AG20443 (cell line): ENCODE measurements at regions not wholly inside any gene's neighbourhood (a gene's known extent, or its start where the extent isn't known, plus 50 kb on each side); places are given as distances from the start of the nearest gene placed in this dataset.
A peak's percentile ranks its signal among the peaks of the same experiment; 100 is the strongest.
"Not testable (repeated sequence)": the region's sequence is repeated elsewhere in the genome, so short reads cannot be mapped to it uniquely, and the experiment has no call there.

Source experiments
- DNase-seq: peaks from one replicate; pipeline ENCODE4 v3.0.0; 2012; ENCODE audit warnings: low spot score, mixed read lengths

DNA sequence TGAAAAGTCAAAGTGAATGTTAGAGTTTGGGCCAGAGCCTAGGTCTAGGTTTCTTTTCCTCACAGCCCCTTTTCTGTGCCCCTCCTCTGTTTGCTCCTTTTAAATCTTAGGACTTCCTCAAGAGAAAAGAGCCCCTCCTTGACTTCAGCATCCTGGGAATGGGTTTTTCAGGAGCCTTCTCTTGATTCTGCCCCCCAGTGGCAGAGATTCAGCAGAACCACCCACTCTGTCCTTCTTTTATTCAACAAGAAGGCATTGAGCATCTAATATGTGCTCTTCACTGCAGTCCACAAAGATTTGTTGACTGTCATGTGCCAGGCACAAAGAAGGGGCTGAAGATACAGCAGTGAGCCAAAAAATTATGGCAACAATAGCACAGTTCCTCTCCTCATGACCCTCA is 270.8 kb upstream of the CDH5 start:
- no peak for DNase-seq

DNA sequence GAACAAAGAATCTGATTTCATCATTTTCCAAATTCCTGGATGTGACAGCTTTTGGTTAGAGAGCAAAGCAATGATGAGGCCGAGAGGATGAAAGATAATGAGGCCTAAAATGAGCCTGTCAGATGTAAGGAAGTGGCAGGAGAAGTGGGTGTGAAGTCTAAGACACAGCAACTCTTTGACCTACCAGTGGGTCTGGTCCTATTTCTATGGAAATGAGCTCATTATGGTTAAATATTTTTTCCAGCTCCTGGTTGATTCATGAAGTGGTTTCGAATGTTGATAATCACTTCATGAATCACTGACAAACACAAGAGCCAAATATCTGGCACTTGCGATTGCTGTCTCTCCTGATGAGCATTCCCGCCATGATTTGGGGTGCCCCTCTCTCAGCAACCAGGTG is 273.3 kb upstream of the CDH5 start:
- no peak for DNase-seq

DNA sequence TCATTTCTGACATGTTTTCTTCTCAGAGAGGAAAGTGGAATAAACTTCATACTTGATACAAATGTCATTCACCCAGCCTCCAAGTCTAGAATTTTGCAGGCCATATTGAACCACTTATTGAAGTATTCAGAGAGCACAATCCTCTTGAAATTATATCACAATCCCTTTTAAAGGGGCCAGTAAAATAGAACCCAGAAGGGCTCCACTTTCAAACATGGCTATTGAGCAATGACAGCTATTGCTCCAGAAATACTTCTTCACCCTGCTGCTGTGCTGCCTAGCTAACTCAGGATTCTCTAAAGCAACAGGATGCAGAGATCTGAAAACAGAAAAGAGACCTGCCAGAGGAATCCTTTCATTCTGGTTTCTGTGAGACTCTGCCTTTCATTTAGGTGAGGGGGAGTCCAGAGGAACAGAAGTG is 275.0 kb upstream of the CDH5 start:
- DNase-seq: peak; percentile 64

DNA sequence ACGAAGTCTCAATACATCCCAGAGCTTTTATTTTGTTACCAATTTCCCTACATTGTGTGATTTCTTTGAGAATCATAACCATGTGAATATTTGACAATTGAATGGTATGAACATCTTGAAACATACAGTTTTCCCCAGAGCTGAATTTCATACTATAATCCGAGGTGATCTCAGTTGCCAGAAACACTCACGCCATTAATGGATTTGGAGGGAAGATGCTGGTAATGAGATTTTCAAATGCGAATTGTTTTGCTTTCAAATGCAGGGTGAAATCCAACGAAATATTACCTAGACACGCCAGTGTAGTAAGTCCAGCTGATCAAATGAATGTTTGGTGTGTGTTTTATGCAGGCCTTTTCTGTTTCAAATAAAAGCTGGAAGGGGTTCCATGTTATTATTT is 277.8 kb upstream of the CDH5 start:
- DNase-seq: no peak

DNA sequence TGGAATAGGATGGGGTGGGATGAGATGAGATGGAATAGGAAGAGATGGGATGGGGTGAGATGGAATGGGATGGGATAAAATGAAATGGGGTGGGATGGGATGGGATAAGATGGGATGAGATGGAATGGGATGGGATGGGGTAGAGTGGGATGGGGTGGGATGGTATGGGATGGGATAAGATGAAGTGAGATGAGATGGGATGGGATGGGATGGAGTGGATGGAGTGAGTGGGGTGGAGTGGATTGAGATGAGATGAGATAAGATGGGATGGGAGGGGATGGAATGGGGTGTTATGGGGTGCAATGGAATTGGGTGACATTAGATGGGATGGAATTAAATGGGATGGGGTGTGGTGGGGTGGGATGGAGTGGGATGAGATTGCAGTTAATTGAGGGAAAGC is 279.2 kb upstream of the CDH5 start:
- DNase-seq: no peak

DNA sequence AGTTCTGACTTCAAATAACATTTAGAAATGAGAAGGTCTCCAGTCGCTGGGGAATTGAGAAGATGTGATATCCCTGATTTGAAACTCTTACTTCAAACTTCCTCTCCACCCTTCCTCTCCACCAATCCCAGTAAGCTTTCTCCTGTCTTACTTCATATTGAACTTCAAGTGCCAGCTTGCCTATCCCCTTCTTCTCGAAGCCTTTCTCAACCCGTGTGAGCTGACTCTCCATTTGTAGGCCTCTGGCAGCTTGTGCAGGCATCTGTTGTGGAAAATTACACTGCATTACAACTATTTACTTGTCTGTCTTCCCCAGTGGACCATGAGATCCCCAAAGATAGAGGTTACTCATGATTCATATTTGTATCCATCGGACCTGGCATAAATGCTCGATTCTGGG is 280.8 kb upstream of the CDH5 start:
- DNase-seq: no peak

DNA sequence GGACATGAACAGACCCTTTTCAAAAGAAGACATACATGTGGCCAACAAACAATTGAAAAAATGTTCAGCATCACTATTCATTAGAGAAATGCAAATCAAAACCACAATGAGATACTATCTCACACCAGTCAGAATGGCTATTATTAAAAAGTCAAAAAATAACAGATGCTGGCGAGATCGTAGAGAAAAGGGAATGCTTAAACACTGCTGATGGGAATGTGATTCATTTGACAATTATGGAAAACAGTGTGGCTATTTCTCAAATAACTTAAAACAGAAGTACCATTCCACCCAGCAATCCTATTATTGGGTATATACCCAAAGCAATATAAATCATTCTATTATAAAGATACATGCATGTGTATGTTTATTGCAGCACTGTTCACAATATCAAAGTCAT is 281.8 kb upstream of the CDH5 start:
- DNase-seq: not testable (repeated sequence)

DNA sequence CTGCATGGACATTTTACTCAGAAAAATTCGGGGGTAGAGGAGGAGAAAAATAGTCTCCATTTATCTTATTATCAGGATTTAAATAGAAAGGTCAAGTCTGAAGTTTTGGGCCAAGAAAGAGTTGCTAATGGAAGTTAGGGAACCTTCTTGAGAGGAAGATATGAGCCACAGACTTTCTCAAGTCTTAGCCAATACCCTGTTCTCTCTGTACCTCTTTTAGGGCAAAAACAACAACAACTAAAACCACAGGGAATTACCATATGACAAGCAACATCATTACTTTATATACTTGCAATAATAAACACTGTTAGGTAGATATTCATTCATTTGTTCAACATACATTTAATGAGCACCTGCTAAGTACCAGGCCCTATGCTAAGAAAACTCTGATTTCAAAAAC is 282.2 kb upstream of the CDH5 start:
- DNase-seq: no peak

DNA sequence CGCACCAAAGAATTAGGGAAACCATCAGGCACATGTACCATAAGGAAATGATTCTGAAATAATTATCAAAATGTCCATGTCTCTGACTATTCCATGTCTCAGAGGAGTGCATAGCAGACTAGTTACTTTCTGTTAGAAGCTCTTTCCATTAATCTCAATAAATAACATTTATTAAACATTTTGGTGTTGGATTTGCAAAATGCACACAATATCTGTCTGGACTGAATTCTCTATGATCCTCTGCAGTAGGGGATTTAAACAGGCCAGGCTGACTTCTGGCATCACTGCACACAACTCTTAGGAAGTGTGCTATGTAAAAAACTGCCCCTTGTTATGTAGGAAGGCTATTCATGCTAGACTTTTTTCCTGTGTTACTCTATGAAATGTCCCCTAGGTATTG is 283.3 kb upstream of the CDH5 start:
- no peak for DNase-seq

DNA sequence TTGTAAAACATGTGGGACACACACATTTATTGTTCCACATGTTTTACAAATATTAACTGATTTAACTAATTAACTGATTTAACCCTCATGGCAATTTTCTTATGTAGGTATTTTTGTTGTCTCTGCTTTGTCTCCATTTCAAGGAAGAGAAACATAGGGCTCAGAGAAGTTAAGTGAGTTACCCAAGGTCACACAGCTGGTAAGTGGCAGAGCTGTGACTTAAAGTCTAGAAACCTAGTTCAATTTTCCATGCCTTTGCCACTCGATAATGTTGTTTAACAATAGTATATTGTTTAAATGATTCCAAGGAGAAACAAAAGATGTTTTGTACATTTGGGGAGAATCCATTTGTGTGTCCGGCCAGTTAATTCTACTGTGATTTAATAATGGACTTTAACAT is 284.1 kb upstream of the CDH5 start:
- DNase-seq: no peak

DNA sequence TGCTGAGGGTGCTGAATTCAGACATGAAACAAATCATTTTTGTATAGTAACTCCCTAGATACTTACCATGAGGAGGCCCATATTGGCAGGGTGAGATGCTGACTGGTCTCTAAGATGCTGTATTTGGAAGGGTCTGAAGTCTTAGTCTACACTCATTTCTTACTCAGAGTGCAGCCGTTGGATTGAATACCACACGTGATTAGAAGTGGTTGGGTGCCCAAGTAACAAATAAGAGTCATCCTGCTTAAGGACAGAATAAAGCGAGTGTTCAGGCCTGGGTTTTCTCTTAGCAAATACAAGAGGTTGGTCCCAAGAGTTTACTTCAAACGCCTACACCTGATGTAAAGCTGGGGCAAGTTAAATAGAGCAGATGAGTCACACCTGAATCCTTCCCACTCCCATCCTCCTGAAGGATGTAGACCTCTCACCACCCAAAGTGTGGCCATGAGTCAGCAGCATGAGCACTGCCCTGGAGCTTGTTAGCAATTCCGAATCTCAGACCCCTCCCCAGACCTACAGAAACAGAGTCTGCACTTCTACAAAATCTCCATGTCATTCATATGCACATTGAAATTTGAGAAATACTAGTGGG is 284.6 kb upstream of the CDH5 start:
- no peak for DNase-seq

DNA sequence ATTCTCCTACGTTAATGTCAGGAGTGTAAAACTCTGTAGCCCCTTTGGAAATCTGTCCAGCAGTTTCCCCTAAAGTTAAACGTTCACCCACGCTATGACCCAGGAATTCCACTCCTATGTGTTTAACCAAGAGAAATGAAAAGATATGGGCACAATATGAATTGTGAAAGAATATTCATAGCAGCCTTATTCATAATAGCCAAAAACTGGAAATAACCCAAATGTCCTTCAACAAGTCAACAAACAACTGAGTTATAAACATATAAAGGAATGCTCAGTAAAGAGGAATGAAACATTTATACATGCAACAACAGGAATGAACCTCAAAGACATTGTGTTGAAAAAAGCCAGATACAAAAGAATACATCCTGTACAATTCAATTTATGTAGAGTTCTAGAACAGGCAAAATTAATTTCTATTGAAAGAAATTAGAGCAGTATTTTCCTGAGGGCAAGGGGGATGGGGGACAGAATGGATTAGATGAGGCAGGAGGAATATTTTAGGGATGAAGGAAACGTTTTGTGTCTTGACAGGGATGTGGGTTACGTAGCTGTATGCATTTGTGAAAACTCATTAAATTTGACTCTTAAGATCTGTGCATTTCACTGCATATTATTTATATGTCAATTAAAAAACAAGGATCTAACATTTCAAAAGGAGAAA is 286.7 kb upstream of the CDH5 start:
- DNase-seq: no peak

DNA sequence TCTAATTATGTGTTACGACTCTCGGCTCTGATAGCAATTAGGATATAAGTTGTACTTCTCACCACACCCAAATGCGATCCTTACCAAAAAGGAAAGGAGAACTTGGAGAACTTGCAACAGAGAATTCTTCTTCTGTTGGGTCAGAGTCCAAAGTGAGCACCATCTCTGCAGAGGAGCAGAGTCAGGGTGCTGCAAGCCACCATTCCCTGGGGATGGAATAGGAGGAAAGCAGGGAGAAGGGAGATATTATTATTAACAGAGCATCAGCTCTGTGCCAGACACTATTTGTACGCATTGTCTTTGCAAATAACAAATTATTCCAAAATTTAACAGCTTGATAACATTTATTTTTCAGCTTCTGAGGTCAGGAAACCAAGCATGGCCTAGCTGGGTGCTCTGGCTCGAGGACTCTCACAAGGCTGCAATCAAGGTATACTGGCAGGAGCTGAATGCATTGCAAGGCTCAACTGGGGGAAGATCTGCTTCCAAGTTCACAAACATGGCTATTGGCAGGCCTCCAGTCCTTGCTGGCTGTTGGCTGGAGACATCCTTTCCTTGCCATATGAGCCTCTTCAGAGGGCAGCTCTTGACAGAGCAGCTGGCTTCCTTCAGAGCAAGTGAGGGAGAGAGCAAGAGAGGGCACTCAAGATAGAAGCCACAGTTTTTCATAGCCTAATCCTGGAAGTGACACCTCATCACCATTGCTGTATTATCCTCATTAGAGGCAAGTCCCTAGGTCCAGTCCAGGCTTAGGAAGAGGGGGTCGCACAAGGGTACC is 296.2 kb upstream of the CDH5 start:
- DNase-seq: no peak

DNA sequence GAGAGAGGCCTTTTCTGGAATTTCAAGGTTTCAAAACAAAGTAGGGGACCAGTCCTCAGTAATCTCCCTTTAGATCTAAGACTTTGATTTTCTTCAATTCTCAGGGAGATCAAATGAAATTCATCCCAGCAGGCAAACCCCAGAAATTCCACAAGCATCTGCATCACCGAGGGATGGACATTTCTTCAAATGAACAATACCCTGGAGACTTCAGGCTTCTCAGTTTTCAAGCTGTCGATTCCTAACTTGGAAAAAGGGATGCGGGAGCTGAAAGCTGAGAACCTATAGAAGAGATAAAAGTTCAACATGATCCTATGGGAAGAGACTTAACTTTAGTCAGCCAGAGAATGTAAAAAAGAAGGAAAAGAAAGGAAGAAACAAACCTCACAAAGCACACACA is 296.9 kb upstream of the CDH5 start:
- DNase-seq: no peak

DNA sequence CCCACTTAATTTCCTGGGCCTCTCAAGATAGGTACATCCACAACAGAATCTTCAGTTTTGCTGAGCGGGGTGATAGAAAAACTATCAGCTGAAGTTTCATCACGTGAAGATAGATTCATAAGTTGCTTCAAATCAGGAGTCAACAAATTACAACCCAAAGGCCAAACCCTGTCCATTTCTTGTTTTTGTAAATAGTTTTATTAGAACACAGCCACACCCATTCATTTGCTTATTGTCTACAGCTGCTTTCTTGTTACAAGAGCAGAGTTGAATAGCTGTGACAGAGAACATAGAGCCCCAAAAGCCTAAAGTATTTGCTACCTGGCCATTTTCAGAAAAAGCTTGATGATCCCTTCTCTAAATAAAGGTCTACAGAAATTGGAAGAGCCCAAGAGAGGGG is 300.1 kb upstream of the CDH5 start:
- DNase-seq: no peak

DNA sequence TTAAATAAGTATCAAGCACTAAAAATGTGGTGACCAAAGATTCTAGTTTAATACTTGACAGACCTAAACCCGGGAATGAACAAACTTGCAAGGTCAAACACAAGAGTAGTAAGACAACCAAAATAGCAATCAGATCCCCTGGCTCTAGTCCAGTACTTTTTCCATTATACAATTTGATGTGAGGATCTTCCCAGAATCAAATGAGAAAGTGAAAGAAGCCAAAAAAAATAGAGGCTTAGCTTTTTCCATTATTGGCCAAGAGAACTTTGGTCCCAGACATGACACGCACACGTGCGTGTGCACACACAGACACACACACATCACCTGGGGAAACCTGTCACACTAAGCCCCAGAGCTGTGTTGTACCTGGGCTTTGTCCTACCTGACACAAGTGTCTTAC is 300.6 kb upstream of the CDH5 start:
- DNase-seq: no peak

DNA sequence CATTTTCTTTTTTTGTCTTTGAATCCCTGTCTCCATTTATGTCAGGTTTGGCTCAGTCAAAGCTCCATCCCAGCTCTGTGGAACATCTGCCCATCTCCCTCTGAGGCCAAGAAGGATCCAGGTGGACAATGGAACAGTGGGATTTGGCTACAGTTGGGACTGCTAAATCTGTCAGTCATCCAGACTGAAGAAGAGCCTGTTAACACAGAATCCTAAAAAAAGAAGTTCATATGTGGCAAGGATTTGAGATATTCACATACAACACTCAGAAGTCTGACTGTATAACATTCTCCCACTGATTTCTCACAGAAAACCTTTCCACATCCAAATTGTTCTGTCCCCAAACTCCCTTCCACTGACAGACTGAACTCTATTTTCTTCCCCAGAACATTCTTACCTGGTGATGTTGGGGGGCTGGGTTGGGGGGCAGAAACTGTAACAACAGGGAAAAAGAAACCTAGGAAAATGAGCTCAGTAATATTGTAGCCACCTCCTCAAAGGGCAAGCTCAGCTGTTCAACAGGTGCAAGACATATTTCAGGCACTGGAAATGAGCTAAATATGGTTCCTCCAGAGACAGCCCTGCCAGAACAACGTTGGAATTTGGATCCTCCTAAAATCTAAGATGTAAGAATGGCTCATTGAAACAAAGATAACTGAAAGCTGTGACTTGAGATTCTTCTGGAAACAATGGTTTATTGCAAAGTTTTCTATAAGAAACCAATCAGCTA is 301.5 kb upstream of the CDH5 start:
- no peak for DNase-seq

DNA sequence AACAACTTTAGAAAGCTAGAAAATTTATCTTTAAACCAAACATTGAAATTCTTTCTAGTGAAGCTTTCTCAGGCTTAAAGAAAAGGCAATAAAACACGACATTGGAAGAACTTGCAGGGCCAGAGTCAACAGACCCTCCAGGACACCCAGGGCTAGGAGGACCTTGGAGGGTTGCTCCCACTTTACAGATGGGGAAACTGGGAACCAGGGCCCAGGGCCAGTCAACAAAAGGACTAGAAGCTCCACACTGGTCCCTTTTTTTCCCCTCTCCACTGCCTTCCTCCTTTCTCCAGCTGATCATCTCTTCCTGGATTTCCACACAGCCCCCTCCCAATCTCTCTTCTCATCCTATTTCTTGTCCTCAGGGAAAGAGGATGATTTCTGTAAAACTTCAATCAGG is 307.7 kb upstream of the CDH5 start:
- no peak for DNase-seq

DNA sequence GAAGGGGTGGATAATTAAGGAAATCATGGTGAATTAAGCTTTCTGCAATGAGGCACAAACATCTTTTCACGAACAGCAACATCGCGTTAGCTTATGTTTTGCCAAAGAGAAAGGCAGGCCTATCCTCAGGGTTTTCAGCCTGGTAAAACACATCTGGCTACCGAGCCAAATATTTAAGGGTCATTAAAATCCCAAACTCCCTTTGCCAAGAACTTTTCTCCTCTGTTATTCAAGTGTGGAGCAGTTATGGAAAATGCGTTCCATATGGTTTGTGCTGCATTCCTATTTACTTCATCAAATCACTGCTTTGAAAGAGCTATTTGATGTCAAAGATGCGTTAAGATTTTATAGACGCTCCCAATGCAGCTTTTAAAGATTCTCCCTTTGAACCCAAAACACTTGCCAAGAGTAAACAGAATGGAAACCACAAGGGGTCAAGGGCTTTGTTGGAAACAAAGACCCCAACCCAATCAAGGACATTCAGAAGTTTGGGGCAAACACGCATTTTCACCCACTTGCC is 308.3 kb upstream of the CDH5 start:
- DNase-seq: peak; percentile 65

DNA sequence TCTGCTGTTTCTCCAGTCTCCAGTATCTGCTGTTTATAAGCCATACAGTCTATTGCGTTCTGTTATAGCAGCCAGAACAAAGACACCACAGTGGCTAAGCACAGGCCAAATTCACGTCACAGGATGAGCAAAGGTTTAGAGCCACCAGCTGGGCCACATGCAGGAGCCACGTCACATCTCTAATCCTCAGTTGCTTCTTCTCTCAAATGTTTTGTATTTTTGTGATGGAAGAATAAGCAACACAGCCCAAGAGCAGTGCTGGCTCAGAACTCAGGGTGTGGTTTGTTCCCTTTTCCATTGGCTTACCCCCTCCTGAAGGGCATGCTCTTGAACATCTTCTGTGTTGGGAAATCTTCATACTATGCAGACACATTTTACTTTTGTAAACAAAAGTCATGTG is 309.4 kb upstream of the CDH5 start:
- DNase-seq: no peak

DNA sequence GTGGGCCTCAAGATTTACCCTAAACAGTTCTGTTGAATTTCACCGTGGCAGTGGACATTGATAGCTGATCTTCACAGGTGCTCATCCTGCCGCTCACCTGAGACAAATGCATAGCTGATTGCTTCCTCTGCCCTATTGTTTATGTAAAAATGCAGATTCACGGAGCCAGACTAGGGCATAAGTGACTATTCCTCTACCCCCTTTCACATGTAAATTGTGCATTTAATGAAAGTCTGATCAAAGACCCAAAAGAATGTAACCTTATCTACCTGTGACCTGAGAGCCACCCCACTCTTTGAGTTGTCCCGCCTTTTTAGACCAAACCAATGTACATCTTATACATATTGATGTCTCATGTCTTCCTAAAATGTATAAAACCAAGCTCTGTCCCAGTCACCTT is 312.4 kb upstream of the CDH5 start:
- no peak for DNase-seq

DNA sequence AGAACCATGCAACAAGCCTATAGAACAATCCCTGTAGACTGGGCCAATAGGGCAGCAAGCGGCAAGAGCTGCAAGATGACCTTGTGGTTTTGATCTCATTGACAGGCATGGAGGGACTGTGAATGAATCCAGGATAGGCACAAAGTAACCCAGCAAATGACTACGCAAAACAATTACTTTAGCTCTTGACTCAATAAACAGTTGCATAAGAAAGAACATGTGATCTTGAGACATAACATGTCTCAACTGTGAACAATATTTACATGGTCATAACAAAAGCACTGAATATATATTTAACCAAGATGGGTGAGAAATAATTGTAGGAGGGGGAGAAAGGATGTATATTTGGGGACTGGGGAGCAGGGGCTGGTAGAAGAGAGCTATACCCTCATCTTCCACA is 313.7 kb upstream of the CDH5 start:
- DNase-seq: no peak

DNA sequence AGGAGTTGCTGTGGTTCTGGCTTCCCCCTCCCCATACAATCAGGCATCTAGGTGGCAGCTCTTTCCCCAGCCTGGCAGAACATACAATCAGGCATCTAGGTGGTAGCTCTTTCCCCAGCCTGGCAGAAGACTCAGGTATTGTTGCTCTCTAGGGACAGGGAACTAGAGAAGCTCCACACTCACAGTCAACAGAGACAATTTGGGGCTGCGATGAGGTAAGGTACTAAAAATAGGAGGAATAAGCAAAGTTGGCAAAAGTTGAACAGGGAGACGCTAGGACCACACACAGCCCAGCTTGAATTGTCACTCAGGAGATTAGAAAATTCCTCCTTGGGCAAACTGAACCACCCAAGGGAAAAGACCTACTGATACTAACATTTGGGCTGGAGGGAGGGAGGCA is 315.5 kb upstream of the CDH5 start:
- DNase-seq: no peak
